ENCODE measurements at regions not wholly inside any gene's neighbourhood (a gene's known extent, or its start where the extent isn't known, plus 50 kb on each side); places are given as distances from the start of the nearest gene placed in this dataset.
A peak's percentile ranks its signal among the peaks of the same experiment; 100 is the strongest.

DNA sequence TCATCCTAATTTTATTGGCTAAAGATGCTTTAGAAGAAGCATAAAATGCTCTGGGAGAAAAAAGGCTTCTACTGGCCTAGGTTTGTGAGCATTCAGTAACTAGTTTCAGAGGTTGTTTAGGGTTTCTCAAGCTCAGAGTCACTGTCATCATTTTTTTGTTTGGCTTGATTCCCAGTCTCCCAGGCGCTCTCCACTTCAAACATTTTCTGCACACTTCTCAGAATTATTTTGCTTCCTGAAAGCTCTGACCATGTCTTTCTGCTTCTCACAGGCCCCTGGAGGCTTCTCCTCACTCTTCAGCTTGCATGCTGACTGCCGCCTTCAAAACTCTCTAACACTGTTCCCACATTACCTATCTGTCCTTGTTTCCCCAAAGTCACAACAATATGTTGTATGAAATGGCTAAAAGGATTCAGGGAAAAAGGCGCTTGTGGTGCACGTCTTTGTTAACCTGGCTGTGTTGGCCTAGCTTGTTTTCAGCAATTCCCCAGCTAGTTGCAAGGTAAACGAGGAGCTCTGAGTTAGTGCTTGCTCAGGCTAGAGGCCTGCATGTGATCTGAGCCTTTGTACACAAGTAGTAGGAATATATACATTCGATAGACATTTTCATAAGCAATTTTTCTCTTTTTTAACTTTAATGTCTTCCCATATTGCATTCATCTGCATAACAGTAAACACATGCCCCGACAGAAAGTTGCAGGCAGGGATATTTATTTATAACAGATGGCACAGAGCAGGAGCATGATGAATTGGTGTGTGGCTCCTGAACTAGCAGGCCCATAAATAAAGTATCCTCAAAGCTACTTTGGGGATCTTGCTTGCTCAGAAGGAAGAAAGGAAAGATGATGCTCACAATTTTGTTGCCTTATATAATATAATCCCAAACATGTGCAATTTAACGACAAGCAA lies 129.2 kb upstream of the DPH6 start:
- no peak for TF ChIP-seq ZSCAN29 (IDR thresholded peaks at IDR 0.05)
- TF ChIP-seq SMC3 (IDR thresholded peaks at IDR 0.05; ENCODE audit: borderline replicate concordance, low read length) = no peak
- peak; percentile 41 for TF ChIP-seq MEF2B (IDR thresholded peaks at IDR 0.05; ENCODE audit: partially characterized antibody, poor library complexity, severe bottlenecking)
- TF ChIP-seq MYC (IDR thresholded peaks at IDR 0.05; ENCODE audit: insufficient read depth, insufficient read length, insufficient replicate concordance, low read length, severe bottlenecking) = no peak
- TF ChIP-seq BRCA1 (IDR thresholded peaks at IDR 0.05; ENCODE audit: low read depth, low read length) = no peak
- no TSS peak for BruUV-seq (replicated peaks)
- H3K27ac ChIP-seq (ENCODE audit: control insufficient read depth, insufficient read depth) = no peak overlapping the region
- SMC1A ChIA-PET (ENCODE audit: uncharacterized antibody, unreplicated experiment) = interaction anchor here (1.1 kb wide), 1 partner anchor 11 kb away, joined by 3 read pairs; no protein-coding TSS in a partner anchor
- H2AFZ ChIP-seq (ENCODE audit: control insufficient read depth, low read depth, low read length) = no peak overlapping the region
- intact Hi-C loops (cut with micrococcal nuclease; ENCODE audit: unreplicated experiment) = loop anchor here (10.0 kb wide), 1 partner anchor 140 kb away; no protein-coding TSS in a partner anchor
- no peaks in the 10 kb centered on the region for H3K27me3 ChIP-seq (replicated peaks in 1 of 2; ENCODE audit: control insufficient read depth in 2 of 2, insufficient read depth in 2 of 2, low read length in 1 of 2)
- ATAC-seq (no peak), DNase-seq (ENCODE audit: low read depth, low spot score) (peak; percentile 12), FAIRE-seq (no peak)
- no peak overlapping the region for H3K4me3 ChIP-seq
- in situ Hi-C loops (cut with MboI) = no loop called here
- RAD21 ChIA-PET (ENCODE audit: unreplicated experiment) = no interaction called here
- no peaks in the 10 kb centered on the region for H3K9me3 ChIP-seq (replicated peaks; ENCODE audit: control insufficient read depth, insufficient read depth, low read length)
- H3K9ac ChIP-seq (ENCODE audit: control insufficient read depth, insufficient read depth, low read length) = no peak overlapping the region
- H3K36me3 ChIP-seq (ENCODE audit: control insufficient read depth in 2 of 2, insufficient read depth in 2 of 2, low read length in 1 of 2) = no peaks in the 10 kb centered on the region
- CTCF ChIA-PET = interaction anchor here (1.3 kb wide), 1 partner anchor 108 kb away, joined by 3 read pairs; no protein-coding TSS in a partner anchor
- POLR2A ChIA-PET = interaction anchor here (0.5 kb wide), 1 partner anchor 23 kb away, joined by 7 read pairs; no protein-coding TSS in a partner anchor
- no peaks in the 10 kb centered on the region for H3K4me1 ChIP-seq (ENCODE audit: control insufficient read depth, insufficient read depth, low read length)
- WGBS (ENCODE audit: insufficient coverage, insufficient replicate concordance, low lambda C conversion rate, missing lambda C conversion rate) = 52% methylated on average over 8 of the region's 8 CpGs
- H3K4me2 ChIP-seq (ENCODE audit: control insufficient read depth, insufficient read depth) = no peak overlapping the region
- no peaks in the 10 kb centered on the region for H4K20me1 ChIP-seq (ENCODE audit: control insufficient read depth, insufficient read depth)
- no peaks in the 10 kb centered on the region for H3K79me2 ChIP-seq (ENCODE audit: control insufficient read depth, insufficient read depth, low read length)

- Histone ChIP-seq H4K20me1 (ENCODE audit: control insufficient read depth, insufficient read depth) (no peaks in the 10 kb centered on the region), H2AFZ (ENCODE audit: control insufficient read depth, low read depth, low read length) (no peak overlapping the region), H3K79me2 (ENCODE audit: control insufficient read depth, insufficient read depth, low read length) (no peaks in the 10 kb centered on the region), H3K9me3 (replicated peaks; ENCODE audit: control insufficient read depth, insufficient read depth, low read length) (no peaks in the 10 kb centered on the region), H3K4me2 (ENCODE audit: control insufficient read depth, insufficient read depth) (no peak overlapping the region), H3K9ac (ENCODE audit: control insufficient read depth, insufficient read depth, low read length) (no peak overlapping the region), H3K27ac (ENCODE audit: control insufficient read depth, insufficient read depth) (no peak overlapping the region), H3K4me3 (no peak overlapping the region), H3K36me3 (ENCODE audit: control insufficient read depth in 2 of 2, insufficient read depth in 2 of 2, low read length in 1 of 2) (no peaks in the 10 kb centered on the region), H3K4me1 (ENCODE audit: control insufficient read depth, insufficient read depth, low read length) (no peaks in the 10 kb centered on the region), H3K27me3 (replicated peaks in 1 of 2; ENCODE audit: control insufficient read depth in 2 of 2, insufficient read depth in 2 of 2, low read length in 1 of 2) (no peaks in the 10 kb centered on the region)
- DNase-seq (ENCODE audit: low read depth, low spot score) (no peak), ATAC-seq (no peak), FAIRE-seq (no peak)
- 36% methylated on average over 2 of the region's 2 CpGs for WGBS (ENCODE audit: insufficient coverage, insufficient replicate concordance, low lambda C conversion rate, missing lambda C conversion rate)
- intact Hi-C loops (cut with micrococcal nuclease; ENCODE audit: unreplicated experiment) (loop anchor here (10.0 kb wide), 1 partner anchor 144 kb away; no protein-coding TSS in a partner anchor), in situ Hi-C loops (cut with MboI) (no loop called here)
- ChIA-PET CTCF (no interaction called here), POLR2A (no interaction called here), SMC1A (ENCODE audit: uncharacterized antibody, unreplicated experiment) (no interaction called here), RAD21 (ENCODE audit: unreplicated experiment) (no interaction called here)
- no TSS peak for BruUV-seq (replicated peaks)
- no peak for TF ChIP-seq SIN3A (IDR thresholded peaks at IDR 0.05; ENCODE audit: low read depth, low read length)
- TF ChIP-seq RAD51 (IDR thresholded peaks at IDR 0.05) = no peak
- TF ChIP-seq BMI1 (IDR thresholded peaks at IDR 0.05; ENCODE audit: borderline replicate concordance) = no peak
- no peak for TF ChIP-seq STAT1 (conservative IDR thresholded peaks at IDR 0.05)
- no peak for TF ChIP-seq EP300 (IDR thresholded peaks at IDR 0.05; ENCODE audit: borderline replicate concordance in 1 of 2, control insufficient read depth in 1 of 2, low read depth in 2 of 2, low read length in 2 of 2)
- TF ChIP-seq ETV6 (conservative IDR thresholded peaks at IDR 0.05 in 1 of 2, IDR thresholded peaks at IDR 0.05 in 1 of 2; ENCODE audit: borderline replicate concordance in 1 of 2, low read depth in 1 of 2) = no peak
Observed at GRCh38 chr15:35678774-35679173, 132.8 kb upstream of the DPH6 start.

All from GM12878 (cell line).